NCI-H2196 treated with DMSO at 0.1 percent for 48 hours (cell line): ENCODE measurements at regions not wholly inside any gene's neighbourhood (a gene's known extent, or its start where the extent isn't known, plus 50 kb on each side); places are given as distances from the start of the nearest gene placed in this dataset.

ENCODE experiments used
- DNase-seq: peaks from one replicate; lab custom pipeline; 2025; ENCODE audit not compliant: unreplicated experiment; lab: John Stamatoyannopoulos, UW

GRCh38 chr4:119722670-119723069 is 94.1 kb upstream of the PDE5A start:
- no peak for DNase-seq

GRCh38 chr4:119721878-119722277 is 93.3 kb upstream of the PDE5A start:
- DNase-seq = no peak

GRCh38 chr4:119715490-119716445 is 87.2 kb upstream of the PDE5A start:
- DNase-seq = no peak

GRCh38 chr4:119709418-119709817 is 80.8 kb upstream of the PDE5A start:
- no peak for DNase-seq

GRCh38 chr4:119707336-119707735 is 78.7 kb upstream of the PDE5A start:
- DNase-seq = no peak

DNA sequence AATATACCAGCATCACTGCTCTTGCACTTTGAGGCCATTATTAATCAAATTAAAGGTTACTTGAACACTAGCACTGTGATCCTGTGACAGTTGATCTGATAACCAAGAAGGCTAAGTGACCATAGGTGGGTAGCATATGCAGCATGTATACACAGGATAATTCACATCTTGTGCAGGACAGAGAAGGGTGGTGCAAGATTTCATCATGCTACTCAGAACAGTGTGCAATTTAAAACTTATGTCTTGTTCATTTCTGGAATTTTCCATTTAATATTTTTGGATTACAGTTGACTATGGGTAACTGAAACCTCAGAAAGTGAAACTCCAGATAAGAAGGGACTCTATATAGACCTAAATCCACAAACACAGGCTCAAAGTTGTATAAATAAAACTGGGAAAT is 78.2 kb upstream of the PDE5A start:
- no peak for DNase-seq

GRCh38 chr4:119697887-119698393 is 69.3 kb upstream of the PDE5A start:
- DNase-seq = no peak

DNA sequence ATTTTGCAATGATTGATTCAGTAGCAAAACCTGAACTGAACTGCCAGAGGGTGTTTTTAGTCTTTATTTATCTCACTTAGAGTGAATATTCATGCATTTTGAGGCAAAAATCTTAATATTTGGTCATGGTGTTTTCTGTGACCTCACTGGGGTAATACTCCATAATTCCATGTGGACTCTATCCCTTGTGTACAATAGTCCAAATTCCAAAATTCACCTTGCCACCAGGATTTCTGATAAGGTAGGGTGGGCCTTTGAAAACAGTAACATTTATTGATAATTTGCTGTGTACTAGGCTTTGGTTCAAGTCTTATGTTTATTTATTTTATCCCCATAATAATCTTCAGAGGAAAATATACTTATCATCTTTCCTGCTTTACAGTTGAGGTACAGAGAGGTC is 68.4 kb upstream of the PDE5A start:
- no peak for DNase-seq

- no peak for DNase-seq
Measured at GRCh38 chr4:119695216-119695615, 66.6 kb upstream of the PDE5A start.

GRCh38 chr4:119693126-119693525 is 64.5 kb upstream of the PDE5A start:
- DNase-seq = no peak

GRCh38 chr4:119692001-119692400 is 63.4 kb upstream of the PDE5A start:
- no peak for DNase-seq

DNA sequence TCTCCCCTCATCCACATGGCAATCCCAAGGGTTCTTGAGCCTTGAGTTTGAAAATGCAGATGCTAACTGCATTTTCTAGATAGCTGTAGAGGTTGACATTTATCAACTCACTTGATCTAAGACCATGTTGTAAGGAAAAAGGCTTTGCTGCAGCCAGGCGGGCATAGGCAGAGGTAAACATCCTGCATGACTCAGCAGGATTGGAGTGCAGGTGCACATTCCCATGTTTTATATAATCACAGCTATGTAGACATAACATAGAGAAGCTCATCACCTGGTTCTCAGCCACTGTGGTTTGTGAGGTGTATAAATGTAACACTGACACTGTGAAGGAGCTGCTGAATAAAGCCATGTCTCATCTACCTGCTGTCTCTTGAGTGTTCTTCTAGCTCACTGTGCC is 62.3 kb upstream of the PDE5A start:
- no peak for DNase-seq

DNA sequence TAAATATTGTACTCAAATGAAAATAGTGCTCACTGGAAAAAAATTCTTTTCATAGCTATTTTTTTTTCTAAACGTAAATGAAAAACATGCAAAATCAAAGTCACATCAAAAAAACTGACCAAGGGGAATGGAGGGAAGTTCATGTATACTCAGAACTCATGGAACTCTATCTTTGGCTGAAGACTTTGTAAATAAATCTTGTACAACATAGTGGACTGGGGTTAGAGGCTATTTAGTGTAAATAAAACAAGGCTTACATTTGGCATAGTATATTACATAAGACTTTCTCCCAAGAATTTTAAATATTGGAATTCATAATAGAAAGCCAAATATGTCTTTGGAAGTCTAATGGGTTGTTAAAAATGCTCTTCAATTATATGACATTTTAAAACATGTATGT is 59.8 kb upstream of the PDE5A start:
- DNase-seq = no peak

- no peak for DNase-seq
Measured at GRCh38 chr4:119684463-119684862, 55.9 kb upstream of the PDE5A start.

DNA sequence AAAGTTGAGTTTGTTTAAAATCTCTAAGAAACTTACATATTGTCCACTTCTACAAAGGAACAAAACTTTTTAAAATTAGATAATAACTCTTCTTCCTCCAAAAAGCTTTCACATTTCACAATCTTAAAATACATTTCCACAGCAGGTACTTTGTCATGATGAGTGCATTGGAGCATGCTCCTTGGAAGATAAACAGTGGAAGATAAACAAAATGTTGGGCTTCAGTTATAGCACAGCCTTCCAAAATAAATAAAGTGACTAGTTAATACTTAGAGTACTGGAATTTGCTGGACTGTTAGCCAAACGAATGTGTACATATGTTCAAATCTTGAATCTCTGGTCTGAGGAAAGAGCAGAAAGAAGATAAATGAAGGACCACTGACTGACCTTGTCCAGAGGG is 54.9 kb upstream of the PDE5A start:
- DNase-seq = no peak

- DNase-seq = no peak
Measured at GRCh38 chr4:119682099-119682498, 53.5 kb upstream of the PDE5A start.

DNA sequence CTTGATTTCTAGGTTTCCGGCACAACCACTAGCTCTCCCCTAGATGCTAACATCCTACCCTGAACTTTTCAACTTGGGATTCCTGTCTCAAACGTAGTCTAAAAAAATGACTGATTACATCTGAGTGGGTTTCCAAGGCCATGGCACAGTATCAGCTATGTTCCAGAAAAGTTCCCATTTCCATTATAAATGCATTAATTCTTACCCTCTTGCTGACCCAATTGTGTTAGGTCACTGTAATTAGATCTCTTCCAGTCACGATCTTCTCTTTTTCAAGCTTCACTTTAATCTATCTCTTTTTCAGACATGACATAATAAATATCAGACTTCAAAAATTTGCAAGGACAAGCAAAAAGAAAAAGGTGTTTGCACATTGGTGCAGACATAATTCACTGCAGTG is 50.6 kb upstream of the PDE5A start:
- DNase-seq = no peak

DNA sequence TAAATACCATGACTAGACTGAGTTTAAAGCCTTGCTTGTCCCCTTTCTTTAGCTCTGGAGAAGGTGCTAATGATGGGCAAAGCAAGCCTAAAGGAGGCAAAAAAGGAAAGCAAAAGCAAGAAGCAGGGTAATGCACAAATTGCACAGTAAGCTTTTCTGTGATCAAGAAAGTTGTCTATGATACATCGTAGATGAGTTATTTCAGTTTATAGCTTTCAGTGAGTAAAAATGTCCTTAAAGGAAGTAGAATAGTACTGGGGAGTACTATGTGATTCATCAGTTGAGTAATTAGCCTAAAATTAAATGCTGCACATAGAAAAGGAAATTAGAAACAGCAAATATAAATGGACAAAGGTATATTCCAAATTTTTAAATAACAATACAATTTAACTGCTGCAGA is 50.2 kb upstream of the PDE5A start:
- no peak for DNase-seq
